ENCODE measurements at regions not wholly inside any gene's neighbourhood (a gene's known extent, or its start where the extent isn't known, plus 50 kb on each side); places are given as distances from the start of the nearest gene placed in this dataset.
"Not testable (repeated sequence)": the region's sequence is repeated elsewhere in the genome, so short reads cannot be mapped to it uniquely, and the experiment has no call there.

DNA sequence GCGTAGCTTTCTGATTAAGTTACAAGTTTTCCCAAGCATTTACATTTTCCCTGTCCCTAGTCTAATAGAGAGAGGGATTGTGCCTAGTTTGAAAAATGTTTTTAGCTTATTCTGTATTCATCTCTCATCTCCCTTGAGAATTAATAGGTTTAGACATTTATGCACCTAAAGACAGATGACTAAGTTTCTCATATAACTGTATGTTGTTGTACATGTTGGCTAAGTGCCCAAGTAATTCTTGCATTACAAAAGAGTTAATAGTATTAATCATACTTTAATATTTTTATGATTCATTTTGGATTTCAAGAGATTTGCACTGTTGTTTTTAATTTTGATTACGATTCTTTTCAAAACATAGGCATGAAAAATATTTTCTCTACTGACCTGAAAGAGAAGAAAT, 109.0 kb upstream of the TBL1XR1 start:
- no peak for DNase-seq

DNA sequence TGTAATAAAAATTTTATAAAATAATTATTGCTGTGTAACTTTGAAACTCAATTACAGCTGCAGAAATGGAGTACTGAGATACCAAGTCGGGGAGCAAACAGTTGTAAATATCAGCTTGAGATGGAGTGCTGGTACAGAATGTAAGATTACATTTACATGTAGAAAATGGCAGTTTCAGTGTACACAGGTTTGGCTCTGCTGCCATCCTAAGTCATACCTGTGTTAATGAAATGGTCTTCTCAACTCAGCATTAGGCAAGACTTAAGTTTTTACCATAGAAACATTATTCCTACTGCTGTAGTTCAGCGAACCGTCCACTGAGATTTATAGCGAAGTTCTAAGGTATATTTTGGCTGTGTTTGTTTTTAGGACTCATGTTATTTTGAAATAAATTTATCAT, 110.1 kb upstream of the TBL1XR1 start:
- DNase-seq: no peak

GRCh38 chr3:177307826-177308225, 110.5 kb upstream of the TBL1XR1 start:
- no peak for DNase-seq

DNA sequence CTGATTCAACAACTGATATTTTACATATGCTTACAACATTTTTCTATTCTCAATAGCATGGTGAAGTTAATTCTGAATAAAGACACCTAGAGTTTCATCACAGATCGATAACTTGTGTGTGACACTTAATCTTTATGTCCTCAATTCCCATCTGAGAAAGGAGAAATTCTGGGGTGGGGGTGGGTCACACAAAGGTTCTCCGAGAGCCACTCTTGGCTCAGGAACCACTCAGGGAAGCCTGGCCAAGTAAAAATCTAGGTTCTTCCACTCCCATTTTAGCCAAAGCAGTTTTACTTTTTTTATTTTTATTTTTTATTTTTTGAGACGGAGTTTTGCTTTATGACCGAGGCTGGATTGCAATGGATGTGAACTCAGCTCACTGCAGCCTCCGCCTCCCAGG, 111.0 kb upstream of the TBL1XR1 start:
- no peak for DNase-seq

- no peak for DNase-seq
These were observed 111.6 kb upstream of the TBL1XR1 start for GRCh38 chr3:177308911-177309310.

- DNase-seq: no peak
These were observed 115.2 kb upstream of the TBL1XR1 start for GRCh38 chr3:177312491-177312890.

DNA sequence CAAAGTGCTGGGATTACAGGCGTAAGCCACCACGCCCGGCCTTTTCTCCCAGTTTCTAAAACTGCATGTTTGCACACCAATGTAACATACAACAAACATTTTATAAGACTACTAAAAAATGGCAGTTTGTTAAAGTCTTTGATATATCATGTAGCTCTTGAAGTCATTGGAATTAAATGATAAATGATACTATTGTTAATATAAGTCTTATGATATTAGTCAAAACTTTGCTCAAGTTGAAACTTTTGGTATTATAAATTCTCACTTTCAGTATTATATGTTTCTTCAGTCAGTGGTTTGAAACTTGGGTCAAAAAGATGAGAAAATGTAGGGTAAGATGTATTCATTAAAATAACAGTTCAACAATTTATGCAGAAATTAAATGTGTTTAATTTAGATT, 117.6 kb upstream of the TBL1XR1 start:
- no peak for DNase-seq

DNA sequence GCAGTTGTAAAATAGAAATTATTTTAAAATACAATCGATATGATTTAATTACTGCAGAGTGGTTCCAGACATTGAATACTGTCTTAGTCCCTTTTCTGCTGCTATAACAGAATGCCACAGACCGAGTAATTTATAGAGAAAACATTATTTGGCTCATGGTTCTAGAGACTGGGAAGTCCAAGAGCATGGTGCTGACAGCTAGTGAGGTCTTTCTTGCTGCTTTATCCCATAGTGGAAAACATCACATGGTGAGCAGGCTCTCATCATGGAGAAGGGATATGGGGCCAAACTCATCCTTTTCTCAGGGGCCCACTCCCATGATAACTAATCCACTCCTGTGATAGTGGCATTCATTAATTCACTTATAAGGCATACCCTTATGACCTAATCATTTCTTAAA, 120.0 kb upstream of the TBL1XR1 start:
- no peak for DNase-seq

GRCh38 chr3:177318559-177318958, 121.3 kb upstream of the TBL1XR1 start:
- DNase-seq: no peak

DNA sequence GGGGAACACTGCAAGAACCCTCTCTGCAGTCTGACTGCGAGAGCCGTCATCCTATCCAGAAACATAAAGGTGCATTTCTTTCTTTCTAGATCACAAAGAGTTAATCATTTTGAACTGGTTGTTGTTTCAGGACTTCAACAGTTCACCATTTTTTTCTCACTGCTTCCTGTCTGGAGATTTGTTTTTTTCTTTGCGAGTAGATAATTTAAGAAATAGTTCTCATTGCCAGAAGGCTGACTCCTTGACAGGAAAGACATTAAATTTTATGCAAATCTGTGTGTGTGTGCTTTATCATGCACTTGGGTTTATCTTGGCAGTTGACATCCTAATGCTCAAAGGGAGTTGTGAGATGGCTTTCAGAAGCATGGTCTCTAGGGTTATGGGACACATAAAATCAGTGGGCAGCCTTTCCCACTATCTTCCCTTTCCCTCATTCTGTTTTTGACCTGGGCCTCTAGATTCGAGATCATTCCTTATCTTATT, 123.5 kb upstream of the TBL1XR1 start:
- DNase-seq: no peak

GRCh38 chr3:177321819-177322218, 124.5 kb upstream of the TBL1XR1 start:
- DNase-seq: no peak

GRCh38 chr3:177322881-177323280, 125.6 kb upstream of the TBL1XR1 start:
- DNase-seq: no peak

DNA sequence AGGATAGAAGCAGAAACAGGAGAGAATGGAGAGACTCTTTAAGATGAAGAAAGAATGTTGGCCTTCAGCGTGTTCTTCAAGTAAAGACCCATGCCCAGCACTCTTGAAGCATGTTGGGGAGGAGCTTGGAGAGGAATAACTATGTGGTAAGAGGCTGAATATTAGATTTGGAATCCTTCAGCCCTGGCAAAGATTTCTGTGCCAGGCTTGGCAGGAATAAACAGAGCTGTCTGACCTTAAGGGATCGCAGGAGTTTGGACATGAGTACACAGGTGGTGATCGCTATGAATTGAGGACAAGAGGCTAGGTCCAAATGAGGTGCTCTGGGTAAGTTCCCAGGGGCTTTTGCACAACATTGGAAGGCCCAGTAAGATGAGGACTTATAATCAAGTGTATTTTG, 132.6 kb upstream of the TBL1XR1 start:
- DNase-seq: no peak

DNA sequence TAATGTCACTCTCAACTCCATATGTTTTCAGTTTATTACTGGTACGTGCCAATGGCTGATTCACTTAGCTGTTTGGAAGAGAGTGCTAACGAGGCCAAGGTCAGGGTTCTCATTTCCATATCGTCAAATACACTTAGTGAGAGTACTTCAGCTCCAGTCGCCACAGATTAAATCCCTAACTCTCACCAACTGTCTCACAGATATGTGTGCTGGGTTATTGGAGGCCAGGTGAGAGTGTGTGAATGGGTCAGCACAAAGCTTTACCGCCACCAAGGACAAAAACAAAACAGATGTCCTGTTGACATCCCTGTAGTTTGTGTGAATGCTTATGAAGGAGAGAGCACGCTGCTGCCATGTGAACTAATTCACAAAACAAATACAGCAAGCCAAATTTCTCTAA, 133.5 kb upstream of the TBL1XR1 start:
- no peak for DNase-seq

DNA sequence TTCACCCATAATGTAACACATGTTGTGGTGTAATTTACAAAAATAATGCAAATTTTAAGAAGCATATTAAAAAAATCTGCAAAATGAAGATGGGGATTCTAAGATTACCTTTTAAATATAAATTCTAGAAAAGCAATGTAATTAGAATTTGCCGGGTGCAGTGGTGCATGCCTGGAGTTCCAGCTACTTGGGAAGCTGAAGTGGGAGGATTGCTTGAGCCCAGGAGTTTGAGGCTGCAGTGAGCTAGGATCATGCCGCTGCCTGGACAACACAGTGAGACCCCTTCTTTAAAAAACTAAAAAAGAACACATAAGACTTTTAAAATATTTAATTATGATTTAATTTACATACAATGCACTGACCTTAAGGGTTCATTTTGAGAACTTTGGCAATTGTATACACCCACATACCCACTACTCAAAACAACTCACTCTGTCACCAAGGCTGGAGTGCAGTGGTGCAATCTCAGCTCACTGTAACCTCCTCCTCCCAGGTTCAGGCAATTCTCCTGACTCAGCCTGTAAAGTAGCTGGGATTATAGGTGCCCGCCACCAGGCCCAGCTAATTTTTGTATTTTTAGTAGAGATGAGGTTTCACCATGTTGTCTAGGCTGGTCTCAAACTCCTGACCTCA, 134.0 kb upstream of the TBL1XR1 start:
- DNase-seq: no peak

DNA sequence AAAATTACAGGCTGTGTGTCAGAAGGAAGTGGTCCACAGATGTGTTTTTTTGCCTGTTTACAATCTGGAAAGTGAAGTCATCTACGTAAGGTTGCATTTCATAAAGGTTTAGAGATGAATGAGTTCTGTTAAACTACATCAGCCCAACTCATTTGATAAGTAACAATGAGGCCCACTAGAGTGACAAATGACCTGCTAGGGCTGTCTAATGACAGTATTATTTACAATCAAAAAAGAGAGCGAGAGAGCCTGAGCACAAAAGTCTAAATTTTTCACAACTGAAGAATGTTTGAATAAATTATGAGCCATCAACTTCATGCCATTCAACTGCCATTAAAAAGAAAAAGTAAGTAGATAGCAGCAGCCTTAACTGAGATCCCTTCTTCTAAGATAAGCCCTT, 135.7 kb upstream of the TBL1XR1 start:
- no peak for DNase-seq

- DNase-seq: no peak
These were observed 136.5 kb upstream of the TBL1XR1 start for GRCh38 chr3:177333533-177334520.

DNA sequence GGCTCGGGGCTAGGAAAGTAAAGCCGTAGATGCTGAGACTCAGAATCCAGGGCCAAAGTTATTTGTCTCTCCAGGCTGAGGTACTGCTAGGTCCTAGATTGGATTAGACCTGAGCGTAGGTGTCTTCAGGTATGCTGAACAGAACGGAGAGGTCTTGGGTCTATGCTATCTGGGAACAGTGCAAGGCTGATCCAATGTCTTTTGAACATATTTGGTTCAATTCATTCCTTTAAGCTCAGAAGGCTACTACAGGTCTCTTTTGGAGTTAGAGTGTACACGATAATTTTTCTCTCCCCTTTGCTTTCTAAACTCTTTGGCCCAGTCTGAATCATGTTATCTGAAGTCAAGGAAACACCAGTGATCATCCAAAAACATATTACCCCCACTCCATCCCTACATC, 137.5 kb upstream of the TBL1XR1 start:
- DNase-seq: no peak

- DNase-seq: no peak
These were observed 138.4 kb upstream of the TBL1XR1 start for GRCh38 chr3:177335728-177336127.

DNA sequence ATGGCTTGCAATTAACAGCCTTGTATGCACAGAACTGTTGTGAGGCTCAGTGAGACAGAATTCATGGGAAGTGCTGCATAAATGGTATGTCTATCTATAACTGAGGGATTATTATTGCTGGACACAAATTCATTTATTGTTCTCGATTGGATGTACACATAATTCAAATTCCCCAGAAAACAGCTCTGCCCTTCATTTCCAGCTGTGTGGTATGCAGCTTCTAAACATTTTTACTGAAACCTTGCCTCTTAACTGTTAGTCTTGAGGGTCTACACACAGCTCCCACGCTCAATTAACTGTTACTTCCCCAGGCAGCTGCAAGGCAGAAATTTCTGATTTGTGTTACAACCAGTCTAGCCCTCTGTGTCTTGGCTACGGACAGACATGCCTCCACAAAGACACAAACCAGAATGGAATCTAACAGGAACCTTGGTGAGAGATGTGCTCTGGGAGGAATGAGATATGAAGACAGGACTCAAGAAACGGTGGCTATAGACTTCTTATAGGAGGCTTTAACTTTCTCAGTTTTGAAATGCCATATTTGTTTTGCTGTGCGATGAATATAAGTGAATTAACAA, 139.7 kb upstream of the TBL1XR1 start:
- no peak for DNase-seq

- DNase-seq: no peak
These were observed 140.5 kb upstream of the TBL1XR1 start for GRCh38 chr3:177337541-177338331.

DNA sequence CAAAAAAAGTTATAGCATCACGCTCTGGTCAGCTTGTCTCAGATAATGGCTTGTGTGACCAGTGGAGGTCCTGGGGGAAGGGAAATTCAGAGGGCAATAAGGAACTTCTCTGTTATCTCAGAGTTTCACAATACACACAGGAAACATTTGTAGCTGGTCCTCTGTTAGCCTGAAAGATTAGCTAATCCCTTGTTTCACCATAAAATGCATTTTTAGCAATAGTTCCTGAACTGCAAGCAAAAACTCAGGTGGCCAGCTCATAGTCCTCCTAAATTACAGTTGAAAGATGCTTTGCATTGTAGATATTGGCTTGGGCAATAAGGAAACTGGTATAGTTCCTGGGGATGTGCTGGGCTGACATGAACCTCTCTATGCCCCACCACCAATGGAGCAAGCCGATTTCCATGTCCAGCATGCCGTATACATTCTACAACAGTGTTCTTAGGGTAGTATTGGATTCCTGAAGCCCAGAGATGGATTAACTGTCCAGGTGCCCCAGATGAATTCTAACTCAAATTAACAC, 141.5 kb upstream of the TBL1XR1 start:
- no peak for DNase-seq

DNA sequence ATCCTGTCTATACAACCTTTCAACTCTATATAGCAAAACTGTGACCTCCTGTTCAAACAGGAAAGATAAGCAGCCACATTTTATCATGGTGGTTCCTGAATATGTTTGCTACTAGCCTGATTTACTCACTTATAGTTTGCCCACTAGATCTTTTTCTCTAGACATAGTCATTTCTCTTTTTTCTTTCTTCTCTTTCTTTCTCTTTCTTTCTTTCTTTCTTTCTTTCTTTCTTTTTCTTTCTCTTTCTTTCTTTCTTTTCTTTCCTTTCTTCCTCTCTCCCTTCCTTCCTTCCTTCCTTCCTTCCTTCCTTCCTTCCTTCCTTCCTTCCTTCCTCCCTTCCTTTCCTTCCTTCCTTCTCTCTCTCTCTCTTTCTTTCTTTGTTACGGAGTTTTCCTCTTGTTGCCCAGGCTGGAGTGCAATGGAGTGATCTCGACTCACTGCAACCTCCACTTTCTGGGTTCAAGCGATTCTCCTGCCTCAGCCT, 142.0 kb upstream of the TBL1XR1 start:
- DNase-seq: not testable (repeated sequence)
